SK-N-MC (cell line): ENCODE measurements at regions not wholly inside any gene's neighbourhood (a gene's known extent, or its start where the extent isn't known, plus 50 kb on each side); places are given as distances from the start of the nearest gene placed in this dataset.
A peak's percentile ranks its signal among the peaks of the same experiment; 100 is the strongest.

Source experiments
- DNase-seq: peaks from one replicate; pipeline ENCODE4 v3.0.0-alpha.2; 2011; ENCODE audit warnings: low read depth, low spot score
- H3K27ac ChIP-seq: fragments of 200-600 bp; sonication (generic); 2 replicates; pipeline ENCODE4 v1.5.1; 2016; ENCODE audit warnings: mixed run types
- H3K36me3 ChIP-seq: fragments of 200-600 bp; sonication (generic); 2 replicates; pipeline ENCODE4 v1.6.1; 2017; ENCODE audit warnings: antibody characterized with exemption, low read length, mixed read lengths; ENCODE audit not compliant: insufficient read depth
- H3K4me3 ChIP-seq: fragments of 200-600 bp; sonication (generic); 2 replicates; pipeline ENCODE4 v1.5.1; 2016
- H3K9ac ChIP-seq: fragments of 200-600 bp; sonication (generic); 2 replicates; pipeline ENCODE4 v1.8.0; 2017; ENCODE audit warnings: mixed run types, mixed read lengths; ENCODE audit not compliant: insufficient read length
- H3K9me3 ChIP-seq: fragments of 200-600 bp; sonication (generic); 2 replicates; pipeline ENCODE4 v1.6.1; 2017; ENCODE audit warnings: low read depth, mild to moderate bottlenecking, antibody characterized with exemption, low read length, moderate library complexity, mixed read lengths
- EZH2 ChIP-seq: fragments of 200-600 bp; sonication (generic); IDR thresholded peaks from one replicate; pipeline ENCODE4 v1.6.1; 2017; ENCODE audit warnings: antibody characterized with exemption
- FOXP2 ChIP-seq: optimal IDR thresholded peaks from 2 replicates; pipeline ENCODE3; 2011; ENCODE audit warnings: mild to moderate bottlenecking, moderate library complexity; ENCODE audit not compliant: insufficient read depth; ENCODE audit errors: extremely low read length, control extremely low read depth
- POLR2AphosphoS5 ChIP-seq: IDR thresholded peaks from 2 replicates; pipeline ENCODE4 v1.6.1; 2012; ENCODE audit warnings: mild to moderate bottlenecking, low read depth, low read length, borderline replicate concordance

GRCh38 chr14:94987409-94987808 lies 169.9 kb downstream of the DICER1 start:
- no peak for DNase-seq
- H3K9ac ChIP-seq, result no peak overlapping the region
- no peaks in the 10 kb centered on the region for H3K9me3 ChIP-seq
- no peak overlapping the region for H3K27ac ChIP-seq
- H3K4me3 ChIP-seq, result no peak overlapping the region
- TF ChIP-seq EZH2 (no peak), FOXP2 (no peak), POLR2AphosphoS5 (no peak)
- H3K36me3 ChIP-seq, result no peaks in the 10 kb centered on the region

GRCh38 chr14:94979891-94980290 lies 177.4 kb downstream of the DICER1 start:
- no peak overlapping the region for H3K27ac ChIP-seq
- H3K9me3 ChIP-seq, result no peaks in the 10 kb centered on the region
- H3K36me3 ChIP-seq, result no peaks in the 10 kb centered on the region
- no peak overlapping the region for H3K9ac ChIP-seq
- no peak for DNase-seq
- H3K4me3 ChIP-seq, result no peak overlapping the region
- TF ChIP-seq POLR2AphosphoS5, result no peak
- TF ChIP-seq FOXP2, result no peak
- no peak for TF ChIP-seq EZH2

GRCh38 chr14:94977016-94977415 lies 180.3 kb downstream of the DICER1 start:
- Histone ChIP-seq H3K9me3 (no peaks in the 10 kb centered on the region), H3K36me3 (no peaks in the 10 kb centered on the region), H3K27ac (no peak overlapping the region), H3K9ac (no peak overlapping the region), H3K4me3 (no peak overlapping the region)
- DNase-seq, result no peak
- TF ChIP-seq FOXP2 (no peak), POLR2AphosphoS5 (no peak), EZH2 (no peak)

- DNase-seq, result no peak
- Histone ChIP-seq H3K9ac (no peak overlapping the region), H3K27ac (peak overlapping the region; percentile 51), H3K4me3 (peak overlapping the region; percentile 28; the same call in 1 of the 2 replicates), H3K36me3 (no peaks in the 10 kb centered on the region), H3K9me3 (no peaks in the 10 kb centered on the region)
- no peak for TF ChIP-seq EZH2
- TF ChIP-seq FOXP2, result no peak
- TF ChIP-seq POLR2AphosphoS5, result no peak
These were observed 182.0 kb downstream of the DICER1 start for GRCh38 chr14:94975366-94975765.

GRCh38 chr14:94974893-94975292 lies 182.4 kb downstream of the DICER1 start:
- no peaks in the 10 kb centered on the region for H3K9me3 ChIP-seq
- no peak overlapping the region for H3K27ac ChIP-seq
- no peaks in the 10 kb centered on the region for H3K36me3 ChIP-seq
- no peak overlapping the region for H3K4me3 ChIP-seq
- no peak overlapping the region for H3K9ac ChIP-seq
- no peak for DNase-seq
- TF ChIP-seq POLR2AphosphoS5 (no peak), FOXP2 (no peak), EZH2 (no peak)

- TF ChIP-seq POLR2AphosphoS5 (no peak), FOXP2 (no peak), EZH2 (no peak)
- 0 out of 2 replicates have a peak overlapping the region, but pooled peaks have one; percentile 26 for H3K27ac ChIP-seq
- DNase-seq, result no peak
- H3K9me3 ChIP-seq, result no peaks in the 10 kb centered on the region
- H3K9ac ChIP-seq, result no peak overlapping the region
- H3K4me3 ChIP-seq, result no peak overlapping the region
- H3K36me3 ChIP-seq, result no peaks in the 10 kb centered on the region
These were observed 182.9 kb downstream of the DICER1 start for GRCh38 chr14:94974422-94974821.

- no peak for TF ChIP-seq EZH2
- no peak for TF ChIP-seq FOXP2
- TF ChIP-seq POLR2AphosphoS5, result no peak
- no peak overlapping the region for H3K9ac ChIP-seq
- DNase-seq, result no peak
- no peaks in the 10 kb centered on the region for H3K36me3 ChIP-seq
- no peak overlapping the region for H3K27ac ChIP-seq
- no peaks in the 10 kb centered on the region for H3K9me3 ChIP-seq
- no peak overlapping the region for H3K4me3 ChIP-seq
These were observed 185.6 kb downstream of the DICER1 start for GRCh38 chr14:94971750-94972149.

GRCh38 chr14:94970941-94971730 lies 186.2 kb downstream of the DICER1 start:
- H3K9ac ChIP-seq, result no peak overlapping the region
- H3K4me3 ChIP-seq, result no peak overlapping the region
- DNase-seq, result no peak
- no peak overlapping the region for H3K27ac ChIP-seq
- TF ChIP-seq EZH2, result no peak
- TF ChIP-seq FOXP2, result no peak
- TF ChIP-seq POLR2AphosphoS5, result no peak
- no peaks in the 10 kb centered on the region for H3K36me3 ChIP-seq
- no peaks in the 10 kb centered on the region for H3K9me3 ChIP-seq

- H3K36me3 ChIP-seq, result no peaks in the 10 kb centered on the region
- no peaks in the 10 kb centered on the region for H3K9me3 ChIP-seq
- no peak overlapping the region for H3K27ac ChIP-seq
- no peak for TF ChIP-seq EZH2
- no peak for TF ChIP-seq POLR2AphosphoS5
- no peak for TF ChIP-seq FOXP2
- H3K9ac ChIP-seq, result no peak overlapping the region
- no peak for DNase-seq
- H3K4me3 ChIP-seq, result no peak overlapping the region
These were observed 187.6 kb downstream of the DICER1 start for GRCh38 chr14:94969766-94970165.
